Cardiac muscle cell (in vitro differentiated cells and primary cell): ENCODE measurements at regions not wholly inside any gene's neighbourhood (a gene's known extent, or its start where the extent isn't known, plus 50 kb on each side); places are given as distances from the start of the nearest gene placed in this dataset.

Experiments used
- DNase-seq, 2 donors: peaks; one replicate each; pipeline versions ENCODE4 v3.0.0 to v3.0.0-alpha.2; 2010 to 2017; ENCODE audit warnings: low read depth in 1 of 2, low spot score in 1 of 2
- H3K27ac ChIP-seq: fragments of 200-600 bp; sonication (generic); 2 replicates; pipeline ENCODE4 v1.5.1; 2016
- H3K27me3 ChIP-seq: fragments of 200-600 bp; sonication (generic); 2 replicates; pipeline ENCODE4 v1.6.0; 2016; ENCODE audit warnings: control low read depth
- H3K36me3 ChIP-seq: fragments of 200-600 bp; sonication (generic); 2 replicates; pipeline ENCODE4 v1.5.1; 2016; ENCODE audit warnings: control low read depth
- H3K4me1 ChIP-seq: fragments of 200-600 bp; sonication (generic); 2 replicates; pipeline ENCODE4 v1.8.1; 2017; ENCODE audit warnings: low read depth, mild to moderate bottlenecking, mixed run types
- H3K4me3 ChIP-seq: fragments of 200-600 bp; sonication (generic); 2 replicates; pipeline ENCODE4 v1.5.1; 2016; ENCODE audit warnings: mild to moderate bottlenecking
- H3K9me3 ChIP-seq: fragments of 200-600 bp; sonication (generic); 2 replicates; pipeline ENCODE4 v1.5.1; 2017; ENCODE audit warnings: low read depth, mild to moderate bottlenecking, control low read depth
- TF ChIP-seq, protein P1 (sequence below): IDR thresholded peaks from 2 replicates; pipeline ENCODE4 v1.5.1; 2012; ENCODE audit warnings: low read depth, mild to moderate bottlenecking, low read length

GRCh38 chr4:28760003-28760402, 1899.4 kb downstream of the STIM2 start:
- no peak overlapping the region for H3K27ac ChIP-seq
- no peaks in the 10 kb centered on the region for H3K4me1 ChIP-seq
- DNase-seq = no peak
- H3K27me3 ChIP-seq = no peaks in the 10 kb centered on the region
- H3K9me3 ChIP-seq = no peaks in the 10 kb centered on the region
- TF ChIP-seq, protein P1, sequence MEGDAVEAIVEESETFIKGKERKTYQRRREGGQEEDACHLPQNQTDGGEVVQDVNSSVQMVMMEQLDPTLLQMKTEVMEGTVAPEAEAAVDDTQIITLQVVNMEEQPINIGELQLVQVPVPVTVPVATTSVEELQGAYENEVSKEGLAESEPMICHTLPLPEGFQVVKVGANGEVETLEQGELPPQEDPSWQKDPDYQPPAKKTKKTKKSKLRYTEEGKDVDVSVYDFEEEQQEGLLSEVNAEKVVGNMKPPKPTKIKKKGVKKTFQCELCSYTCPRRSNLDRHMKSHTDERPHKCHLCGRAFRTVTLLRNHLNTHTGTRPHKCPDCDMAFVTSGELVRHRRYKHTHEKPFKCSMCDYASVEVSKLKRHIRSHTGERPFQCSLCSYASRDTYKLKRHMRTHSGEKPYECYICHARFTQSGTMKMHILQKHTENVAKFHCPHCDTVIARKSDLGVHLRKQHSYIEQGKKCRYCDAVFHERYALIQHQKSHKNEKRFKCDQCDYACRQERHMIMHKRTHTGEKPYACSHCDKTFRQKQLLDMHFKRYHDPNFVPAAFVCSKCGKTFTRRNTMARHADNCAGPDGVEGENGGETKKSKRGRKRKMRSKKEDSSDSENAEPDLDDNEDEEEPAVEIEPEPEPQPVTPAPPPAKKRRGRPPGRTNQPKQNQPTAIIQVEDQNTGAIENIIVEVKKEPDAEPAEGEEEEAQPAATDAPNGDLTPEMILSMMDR = no peak
- H3K4me3 ChIP-seq = no peak overlapping the region
- H3K36me3 ChIP-seq = no peaks in the 10 kb centered on the region

GRCh38 chr4:28772066-28772465, 1911.4 kb downstream of the STIM2 start:
- TF ChIP-seq, protein P1 = no peak
- DNase-seq = peak in 1 of 2 donors; percentile 44
- H3K4me1 ChIP-seq = no peaks in the 10 kb centered on the region
- H3K36me3 ChIP-seq = no peaks in the 10 kb centered on the region
- no peaks in the 10 kb centered on the region for H3K27me3 ChIP-seq
- H3K9me3 ChIP-seq = no peaks in the 10 kb centered on the region
- H3K4me3 ChIP-seq = no peak overlapping the region
- no peak overlapping the region for H3K27ac ChIP-seq

DNA sequence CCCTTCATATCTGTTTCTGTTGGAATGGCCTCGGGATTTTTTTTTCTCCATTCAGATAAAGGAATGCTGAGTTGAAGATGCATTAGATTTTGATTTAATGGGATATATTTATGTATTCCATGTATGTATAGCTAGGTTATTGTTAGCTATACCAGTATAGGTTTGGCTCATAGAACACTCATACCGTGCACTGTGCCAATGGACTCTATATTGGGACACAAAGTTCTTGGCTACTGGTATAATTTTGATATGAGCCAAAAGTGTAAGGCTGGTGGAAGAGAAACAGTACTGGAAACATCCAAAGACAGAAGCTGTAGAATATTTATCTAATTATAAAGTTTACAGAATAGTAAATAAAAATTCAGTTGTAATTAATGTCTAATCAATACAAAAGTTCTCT, 1912.1 kb downstream of the STIM2 start:
- H3K27ac ChIP-seq = no peak overlapping the region
- TF ChIP-seq, protein P1 = no peak
- H3K36me3 ChIP-seq = no peaks in the 10 kb centered on the region
- H3K27me3 ChIP-seq = no peaks in the 10 kb centered on the region
- no peak overlapping the region for H3K4me3 ChIP-seq
- no peak for DNase-seq
- no peaks in the 10 kb centered on the region for H3K4me1 ChIP-seq
- no peaks in the 10 kb centered on the region for H3K9me3 ChIP-seq

DNA sequence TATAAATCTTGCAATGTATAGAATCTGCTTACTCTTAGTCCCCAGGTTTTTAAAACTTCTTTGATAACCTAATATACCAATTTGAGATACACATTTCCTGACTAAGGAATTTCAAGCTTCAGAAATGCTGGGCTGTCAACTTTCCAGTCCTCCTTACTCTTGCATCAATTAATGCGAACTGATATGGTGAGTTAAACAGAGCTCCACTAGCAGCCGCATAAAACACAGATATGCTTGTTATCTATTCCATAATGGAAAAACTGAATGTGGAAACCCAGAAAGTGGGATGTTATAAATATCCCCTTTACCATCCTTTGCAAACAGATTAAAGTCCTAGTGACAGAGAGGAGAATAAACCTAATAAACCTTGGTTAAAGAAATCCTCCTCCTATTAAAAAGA, 1913.7 kb downstream of the STIM2 start:
- TF ChIP-seq, protein P1 = no peak
- H3K27ac ChIP-seq = no peak overlapping the region
- no peaks in the 10 kb centered on the region for H3K4me1 ChIP-seq
- H3K36me3 ChIP-seq = no peaks in the 10 kb centered on the region
- no peak overlapping the region for H3K4me3 ChIP-seq
- peak in 1 of 2 donors; percentile 20 for DNase-seq
- H3K27me3 ChIP-seq = no peaks in the 10 kb centered on the region
- no peaks in the 10 kb centered on the region for H3K9me3 ChIP-seq

- Histone ChIP-seq H3K27ac (no peak overlapping the region), H3K4me3 (no peak overlapping the region), H3K9me3 (no peaks in the 10 kb centered on the region), H3K36me3 (no peaks in the 10 kb centered on the region), H3K27me3 (no peaks in the 10 kb centered on the region), H3K4me1 (no peaks in the 10 kb centered on the region)
- TF ChIP-seq, protein P1 = no peak
- DNase-seq = peak in 1 of 2 donors; percentile 10
These were observed 1915.4 kb downstream of the STIM2 start for GRCh38 chr4:28776004-28776403.

- Histone ChIP-seq H3K27me3 (no peaks in the 10 kb centered on the region), H3K9me3 (no peaks in the 10 kb centered on the region), H3K4me1 (no peaks in the 10 kb centered on the region), H3K36me3 (no peaks in the 10 kb centered on the region), H3K27ac (no peak overlapping the region), H3K4me3 (no peak overlapping the region)
- DNase-seq = no peak
- TF ChIP-seq, protein P1 = no peak
These were observed 1923.5 kb downstream of the STIM2 start for GRCh38 chr4:28784188-28784587.
